Stimulated activated CD4-positive, alpha-beta T cell treated with anti-CD3 and anti-CD28 coated beads, Interleukin-4, amount 100 ng/mL, for 1 hour (primary cell): ENCODE measurements at regions not wholly inside any gene's neighbourhood (a gene's known extent, or its start where the extent isn't known, plus 50 kb on each side); places are given as distances from the start of the nearest gene placed in this dataset.

ENCODE experiments used
- DNase-seq: peaks from one replicate; pipeline ENCODE4 v3.0.0-alpha.2; 2020

DNA sequence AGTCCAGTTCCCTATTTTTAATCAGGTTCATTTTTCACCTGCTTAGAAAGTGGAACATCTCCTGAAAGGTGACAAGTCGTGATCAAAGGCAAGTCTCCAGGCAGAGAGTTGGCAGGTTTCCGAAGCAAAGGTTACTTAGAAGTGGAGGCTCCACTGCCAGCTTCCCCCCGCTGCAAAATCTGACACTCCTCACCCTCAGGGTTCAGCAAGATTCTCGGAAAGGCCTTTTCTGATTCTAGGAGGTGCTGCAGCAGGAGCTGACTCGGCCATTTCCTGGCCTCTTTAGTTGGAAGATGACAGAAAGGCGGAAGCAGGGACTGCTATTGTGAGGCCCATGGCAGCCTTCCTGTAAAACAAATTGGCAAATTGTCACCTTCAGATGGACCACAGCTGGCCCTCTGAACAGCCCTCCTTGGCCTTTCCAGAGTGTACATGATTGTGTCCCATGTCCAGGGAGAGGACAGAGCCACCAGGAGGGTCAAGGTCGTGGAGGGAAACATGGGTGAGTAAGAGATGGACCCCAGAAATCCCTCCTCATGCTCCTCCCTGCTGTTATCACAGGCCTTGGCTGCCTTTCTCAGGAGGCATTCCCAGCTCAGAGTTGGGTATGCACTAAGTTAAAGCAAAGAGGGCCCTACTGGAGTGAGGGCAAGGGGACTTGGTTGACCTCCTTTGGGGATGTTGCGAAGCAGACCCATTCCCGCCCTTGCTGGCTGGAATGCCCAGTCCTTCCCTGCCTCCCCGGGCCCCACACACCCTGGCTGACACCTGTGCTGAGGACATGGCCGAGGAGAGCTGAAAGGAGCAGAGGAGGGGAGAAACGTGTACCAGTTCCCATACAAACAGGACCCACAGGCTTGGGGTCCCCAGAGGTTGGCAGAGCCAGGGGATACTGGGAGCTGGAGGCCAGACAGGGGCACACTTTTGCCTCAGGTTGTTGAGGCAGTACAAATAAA, 115.5 kb upstream of the IRF2BP2 start:
- peak; percentile 43 for DNase-seq

DNA sequence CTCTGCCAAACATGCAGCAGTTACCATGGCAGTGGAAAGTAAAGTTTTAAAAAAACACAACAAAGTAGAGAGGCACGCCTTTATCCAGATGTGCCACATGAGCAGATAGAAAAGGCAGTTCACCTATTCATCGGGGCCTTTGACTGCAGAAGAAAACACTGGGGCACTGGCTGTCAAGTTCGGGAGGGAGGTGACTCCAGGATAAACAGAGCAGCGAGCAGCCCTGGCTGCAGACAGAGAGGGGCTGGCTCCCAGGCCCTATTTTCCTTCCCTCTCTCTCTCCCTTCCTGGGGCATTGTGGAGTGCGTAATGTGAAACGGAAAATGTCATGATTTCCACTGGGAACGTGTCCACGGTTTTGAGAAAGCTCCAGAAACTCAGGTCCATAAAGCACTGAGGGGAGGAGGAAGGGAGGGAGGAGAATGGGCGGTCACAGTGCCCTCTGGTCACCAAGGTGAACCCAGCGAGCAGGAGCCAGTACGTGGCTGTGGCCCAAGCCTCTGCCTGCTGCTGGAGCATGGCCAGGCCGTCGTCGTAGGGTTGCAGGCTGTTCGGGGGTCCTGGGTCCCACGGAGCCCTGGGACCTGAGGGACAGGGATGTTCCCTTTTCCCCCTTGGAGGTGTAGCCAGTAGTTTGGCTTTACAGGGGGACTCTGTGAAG, 114.7 kb upstream of the IRF2BP2 start:
- DNase-seq = no peak

DNA sequence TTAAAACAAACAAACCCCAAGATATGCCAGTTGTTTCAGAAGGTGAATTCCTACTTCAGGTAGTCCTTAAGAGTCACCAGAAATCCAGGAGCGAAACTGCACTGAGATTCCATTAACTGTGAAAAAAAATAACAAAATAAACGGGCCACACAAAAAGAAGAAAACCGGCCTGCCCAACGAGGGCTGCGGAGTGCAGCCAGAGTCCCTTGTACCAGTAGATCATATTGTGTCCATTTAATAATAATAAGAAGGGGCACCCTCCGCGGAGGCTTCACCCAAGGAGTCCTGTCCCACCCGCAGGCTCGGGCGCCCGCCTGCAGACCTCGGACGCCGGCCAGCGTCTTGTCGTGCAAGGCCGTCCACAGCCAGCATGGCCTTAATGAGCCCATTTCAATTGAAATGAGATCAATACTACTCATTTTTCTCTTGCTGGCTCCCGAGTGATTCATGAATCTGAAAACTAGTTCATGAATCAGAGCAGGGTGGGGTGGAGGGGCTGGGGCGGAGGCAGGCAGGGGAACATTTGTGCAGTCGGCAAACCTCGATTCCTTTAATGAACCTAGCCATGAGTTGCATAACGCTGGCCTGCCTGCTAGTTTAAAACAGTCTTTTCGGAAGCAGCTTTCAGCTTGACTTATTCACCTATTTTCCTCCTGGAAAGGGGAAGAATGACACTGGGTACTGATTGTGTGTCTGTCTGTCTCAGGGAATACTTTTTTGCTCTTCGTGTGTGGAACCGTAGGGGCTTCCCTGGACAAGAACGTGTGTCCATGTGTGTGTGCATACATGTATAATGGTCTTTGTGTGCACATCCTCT, 113.1 kb upstream of the IRF2BP2 start:
- DNase-seq = peak; percentile 71

DNA sequence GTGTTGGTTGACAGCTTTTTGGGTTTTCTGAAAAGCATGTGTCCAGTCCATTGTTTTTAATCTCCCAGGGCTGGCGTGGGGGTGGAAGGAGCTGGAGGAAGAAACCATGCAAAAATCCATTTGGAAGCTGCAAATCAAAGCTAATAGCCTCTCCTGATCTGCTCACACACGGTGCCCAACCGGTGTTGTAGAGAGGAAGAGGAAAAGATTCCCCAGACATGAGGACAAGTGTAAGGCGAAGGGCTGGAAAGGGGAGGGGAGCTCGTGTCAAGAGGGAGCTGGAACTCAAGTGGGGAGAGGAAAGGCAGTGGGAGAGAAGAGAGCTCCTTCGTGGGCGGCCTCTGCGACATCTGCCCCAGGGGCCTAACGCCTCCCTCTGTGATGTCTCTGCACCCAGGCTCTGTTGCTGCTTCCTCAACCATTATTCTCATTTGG, 112.3 kb upstream of the IRF2BP2 start:
- no peak for DNase-seq

DNA sequence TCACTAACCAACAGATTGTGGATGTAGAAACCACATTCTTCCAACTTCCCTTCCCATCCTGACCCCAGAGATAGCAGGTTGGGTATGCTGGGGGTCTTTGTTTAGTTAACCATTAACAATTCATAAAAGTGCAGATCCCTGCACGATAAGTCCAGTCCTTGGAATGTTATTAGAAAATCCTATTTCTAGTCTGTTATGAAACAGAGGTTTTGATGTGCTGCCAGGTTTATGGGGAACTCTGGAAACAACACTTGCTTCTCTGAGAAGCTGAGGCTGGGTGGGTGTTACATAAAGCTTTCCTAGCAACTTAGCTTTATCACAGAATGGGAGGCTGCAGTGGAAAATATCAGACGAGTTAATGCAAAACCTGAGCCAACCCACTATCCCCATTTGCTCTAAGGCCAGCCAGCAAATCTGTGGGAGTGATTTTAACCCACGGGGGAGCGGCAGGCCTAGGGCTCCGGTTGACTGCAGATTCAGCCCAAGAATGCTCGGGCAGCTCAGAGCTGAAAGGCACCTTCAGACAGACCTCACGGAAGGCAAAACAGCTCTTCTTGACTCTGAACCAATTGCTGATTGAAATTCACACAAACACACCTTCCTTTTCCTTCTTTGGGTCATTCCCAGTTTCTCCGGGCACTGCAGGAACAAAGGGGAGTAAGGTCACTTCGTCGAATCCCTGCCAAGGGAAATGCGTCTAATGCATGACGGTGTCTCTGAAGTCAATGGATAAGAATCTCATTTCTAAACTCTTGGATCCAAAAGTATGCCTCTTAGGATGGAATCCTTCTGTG, 111.7 kb upstream of the IRF2BP2 start:
- no peak for DNase-seq

DNA sequence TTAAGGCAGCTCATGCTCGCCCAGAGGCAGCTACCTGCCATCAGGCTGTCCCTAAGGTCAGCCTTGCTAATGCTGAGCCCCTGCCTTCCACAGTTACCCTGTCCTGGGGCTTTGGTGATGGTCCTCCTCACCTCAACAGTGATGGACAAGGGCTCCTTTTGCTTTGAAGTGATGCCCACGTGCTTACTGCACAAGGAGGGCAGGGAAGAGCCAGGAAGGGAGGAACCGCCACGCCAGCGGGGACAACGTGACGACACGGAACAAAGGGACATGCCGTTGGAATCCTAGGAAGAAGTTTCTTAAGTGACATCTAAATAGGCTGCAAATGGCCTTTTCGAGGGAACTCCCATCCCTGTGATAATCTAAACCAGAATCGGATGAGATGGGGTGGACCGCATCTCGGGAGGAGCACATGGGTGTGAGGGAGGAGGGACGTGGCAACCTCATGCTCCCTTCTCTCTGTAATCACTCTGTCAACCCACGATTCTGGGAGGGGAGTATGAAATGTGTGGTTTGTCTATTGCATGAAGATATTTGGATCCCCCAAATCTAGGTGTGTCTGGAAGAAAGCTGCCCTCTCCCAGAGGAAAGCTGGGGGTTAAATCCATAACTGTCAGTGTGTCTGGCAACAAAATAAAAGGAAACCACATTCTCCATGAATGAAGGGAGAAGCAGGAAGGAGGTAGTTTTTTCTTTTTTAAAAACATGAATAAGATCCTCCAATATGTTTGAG, 110.9 kb upstream of the IRF2BP2 start:
- DNase-seq = no peak

DNA sequence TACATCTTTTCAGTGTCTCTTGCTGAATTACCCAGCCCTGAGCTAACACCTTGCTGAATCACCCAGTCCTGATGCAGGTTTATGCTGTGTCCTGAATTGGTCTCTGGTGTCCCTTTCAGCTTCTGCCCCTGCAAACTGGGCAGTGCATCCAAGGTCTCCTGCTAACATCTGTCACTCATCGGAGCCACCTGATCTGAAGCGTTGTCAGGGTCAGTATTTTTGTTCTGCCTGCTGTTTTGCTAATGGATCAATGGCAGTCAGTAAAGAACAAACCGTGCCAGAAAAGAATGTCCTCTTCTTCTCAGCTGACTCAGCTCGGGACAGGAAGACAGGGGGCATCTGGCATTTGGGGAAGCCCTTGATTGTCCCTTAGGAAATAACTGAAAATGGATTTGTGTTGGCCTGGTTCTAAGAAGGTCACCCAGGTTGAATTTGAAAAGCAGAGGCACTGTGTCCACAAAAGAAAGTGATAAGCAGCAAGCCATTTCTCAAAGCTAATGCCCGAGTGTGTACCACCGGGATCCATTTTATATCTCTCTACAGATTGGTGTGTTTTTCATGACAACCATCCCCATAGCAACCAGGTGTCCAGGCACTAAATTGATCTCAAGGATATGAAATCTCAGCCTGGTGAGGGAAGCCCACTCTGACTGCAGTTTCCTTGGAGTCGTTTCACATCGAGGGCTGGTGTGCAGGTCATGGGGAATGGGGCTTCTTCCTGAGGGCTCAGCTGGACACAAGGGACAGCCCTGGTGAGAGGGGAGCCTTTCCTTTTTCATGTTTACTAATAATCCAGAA, 109.7 kb upstream of the IRF2BP2 start:
- DNase-seq = no peak

DNA sequence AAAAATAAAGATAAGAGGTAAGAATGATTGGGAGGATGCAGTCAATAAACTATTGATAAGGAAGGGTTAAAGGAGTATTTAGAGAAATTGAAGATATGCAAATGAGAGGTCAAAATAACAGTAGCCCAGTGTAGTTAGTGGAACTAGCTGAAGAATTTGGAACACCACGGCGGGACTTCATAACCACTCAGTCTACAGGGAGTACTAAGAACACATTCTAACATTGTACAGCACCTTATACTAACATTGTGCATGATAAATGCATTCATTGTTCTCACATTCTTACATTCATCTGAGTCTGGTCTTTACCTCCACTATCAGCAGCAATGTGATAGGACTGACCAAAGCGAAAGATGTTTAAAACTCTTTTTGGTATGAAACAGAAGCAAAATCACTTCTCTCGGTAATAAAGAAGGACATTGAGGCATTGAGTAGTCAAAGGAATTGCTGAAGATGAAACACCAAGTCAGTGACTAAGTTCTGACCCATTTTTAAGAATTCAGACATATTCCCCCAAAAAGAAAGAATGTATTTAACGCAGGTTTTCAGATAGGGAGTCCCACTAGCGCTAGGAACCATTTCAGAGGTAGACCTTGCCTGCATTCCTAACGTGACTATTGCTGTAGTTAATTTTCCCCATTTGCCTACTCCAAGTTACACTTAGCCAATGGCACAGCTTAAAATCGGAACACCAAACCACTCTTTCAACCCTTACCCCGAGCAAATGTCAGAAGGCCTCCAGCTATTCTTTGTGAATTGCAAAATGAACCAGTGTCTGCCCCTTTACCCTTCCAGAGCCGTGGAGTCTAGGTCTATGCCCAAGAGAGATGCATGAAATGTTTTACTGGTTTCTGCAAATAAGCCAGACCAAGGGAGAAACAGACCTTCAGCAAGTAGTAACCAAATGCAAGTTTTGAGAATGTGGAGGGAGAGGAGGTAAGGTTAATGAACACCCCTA, 108.8 kb upstream of the IRF2BP2 start:
- no peak for DNase-seq

DNA sequence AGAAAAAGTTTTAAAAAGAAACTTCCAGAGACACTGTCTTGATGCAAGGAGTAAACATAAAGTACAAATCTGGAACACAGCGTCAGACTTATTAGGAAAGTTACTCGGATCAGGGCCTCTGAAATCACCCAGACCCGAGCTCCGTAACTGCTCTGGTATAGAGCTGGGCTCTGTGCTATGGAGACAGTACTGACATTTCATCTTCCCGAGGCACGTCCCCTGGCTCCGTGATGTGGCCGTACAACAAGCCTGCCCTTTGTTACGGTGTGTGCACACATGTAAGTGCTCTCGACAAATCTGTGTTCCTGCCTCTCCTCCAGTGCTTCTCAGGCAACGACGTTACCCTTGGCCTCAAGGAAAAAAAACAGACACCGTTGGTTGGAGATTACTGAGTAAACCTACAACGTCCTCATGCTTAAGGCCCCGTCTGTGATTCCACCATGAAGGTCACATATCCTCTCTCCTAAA, 107.0 kb upstream of the IRF2BP2 start:
- no peak for DNase-seq

DNA sequence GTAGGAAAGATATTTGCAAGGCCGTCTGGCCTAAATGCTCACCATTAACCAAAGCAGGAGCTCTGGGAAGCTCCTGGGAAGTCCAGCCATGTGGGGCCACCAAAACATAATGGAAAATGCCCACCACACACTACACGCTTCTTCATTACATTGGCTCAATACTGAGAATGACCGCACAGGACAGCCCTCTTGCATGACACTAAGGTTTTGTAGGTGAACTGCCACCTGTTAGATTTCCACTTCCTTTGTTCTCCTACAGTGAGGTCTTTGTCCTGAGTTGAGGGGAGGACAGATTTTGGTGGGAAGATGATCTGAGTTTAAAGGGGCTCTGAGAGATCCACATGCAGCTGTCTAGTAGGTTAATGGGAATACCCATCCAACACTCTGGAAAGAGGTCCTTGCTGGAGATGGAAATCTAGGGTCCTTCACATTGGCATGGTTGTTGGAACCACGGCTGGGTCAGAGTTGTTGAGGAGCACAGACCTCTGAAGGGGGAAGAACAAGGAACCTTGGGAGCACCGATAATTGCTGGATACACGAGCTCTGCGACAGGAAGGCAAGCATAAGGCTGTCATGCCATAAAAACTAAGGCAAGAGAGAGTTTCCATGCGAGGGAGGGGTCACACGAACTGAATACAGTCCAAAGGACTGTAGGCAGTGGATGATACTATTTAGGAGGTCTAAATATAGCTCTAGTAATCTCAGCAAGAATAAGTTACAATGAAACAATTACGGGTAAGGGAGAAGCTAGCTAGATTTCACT, 105.5 kb upstream of the IRF2BP2 start:
- DNase-seq = no peak

DNA sequence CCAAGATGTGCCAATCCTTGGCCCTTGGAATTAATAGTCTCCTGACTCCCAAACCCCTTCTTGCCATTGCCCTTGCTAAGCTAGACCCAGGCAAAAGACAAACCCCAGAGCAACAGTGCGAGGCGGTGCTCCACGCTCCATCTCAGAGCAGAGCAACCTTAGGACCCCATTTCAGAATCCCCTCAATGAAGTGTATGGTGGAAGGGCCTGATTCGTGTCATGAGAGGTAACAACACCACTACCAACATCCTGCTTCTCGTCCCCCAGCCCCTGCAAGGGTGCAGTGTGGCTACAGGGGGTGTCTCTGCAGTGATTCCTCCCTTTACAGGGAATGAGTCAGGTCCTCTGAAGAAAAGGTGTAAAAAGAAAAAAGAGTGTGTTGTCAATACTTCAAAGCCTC, 103.9 kb upstream of the IRF2BP2 start:
- DNase-seq = no peak

DNA sequence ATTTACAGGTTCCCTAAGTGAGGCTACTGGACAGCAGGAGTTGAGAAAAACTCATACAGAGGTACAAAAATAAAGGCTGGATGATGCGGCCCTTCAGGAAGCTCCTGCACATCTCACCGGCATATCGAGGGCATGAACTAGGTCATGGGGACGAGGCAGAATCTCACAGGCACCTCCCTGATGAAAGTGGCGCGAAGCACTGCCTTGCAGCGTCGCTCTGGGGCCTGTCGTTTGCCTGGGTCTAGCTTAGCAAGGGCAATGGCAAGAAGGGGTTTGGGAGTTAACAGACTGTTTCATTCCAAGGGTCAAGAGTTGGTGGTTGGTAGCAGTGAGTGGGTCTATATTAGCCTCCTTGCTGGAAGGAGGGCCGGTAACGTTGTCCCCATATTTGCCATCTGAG, 103.5 kb upstream of the IRF2BP2 start:
- no peak for DNase-seq

DNA sequence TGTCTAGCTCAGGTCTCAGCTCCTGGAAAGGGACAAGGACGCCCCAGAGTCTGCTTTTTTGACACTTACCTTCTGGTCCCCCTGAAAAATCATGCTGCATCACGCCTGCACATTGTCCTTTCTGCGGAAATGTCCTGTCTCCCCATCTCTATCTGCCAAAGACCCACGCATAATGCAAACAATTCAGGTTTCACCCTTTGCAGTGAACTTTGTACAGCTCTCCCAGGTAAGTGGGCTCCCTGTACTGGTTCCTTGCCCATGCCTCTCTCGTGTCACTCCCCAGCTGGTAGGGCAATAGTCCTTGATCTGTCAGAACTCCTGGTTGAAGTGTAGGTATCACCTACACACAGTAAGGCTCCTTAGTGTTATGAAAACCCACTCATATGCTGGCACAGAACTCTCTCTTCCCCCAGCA, 102.9 kb upstream of the IRF2BP2 start:
- DNase-seq = no peak

DNA sequence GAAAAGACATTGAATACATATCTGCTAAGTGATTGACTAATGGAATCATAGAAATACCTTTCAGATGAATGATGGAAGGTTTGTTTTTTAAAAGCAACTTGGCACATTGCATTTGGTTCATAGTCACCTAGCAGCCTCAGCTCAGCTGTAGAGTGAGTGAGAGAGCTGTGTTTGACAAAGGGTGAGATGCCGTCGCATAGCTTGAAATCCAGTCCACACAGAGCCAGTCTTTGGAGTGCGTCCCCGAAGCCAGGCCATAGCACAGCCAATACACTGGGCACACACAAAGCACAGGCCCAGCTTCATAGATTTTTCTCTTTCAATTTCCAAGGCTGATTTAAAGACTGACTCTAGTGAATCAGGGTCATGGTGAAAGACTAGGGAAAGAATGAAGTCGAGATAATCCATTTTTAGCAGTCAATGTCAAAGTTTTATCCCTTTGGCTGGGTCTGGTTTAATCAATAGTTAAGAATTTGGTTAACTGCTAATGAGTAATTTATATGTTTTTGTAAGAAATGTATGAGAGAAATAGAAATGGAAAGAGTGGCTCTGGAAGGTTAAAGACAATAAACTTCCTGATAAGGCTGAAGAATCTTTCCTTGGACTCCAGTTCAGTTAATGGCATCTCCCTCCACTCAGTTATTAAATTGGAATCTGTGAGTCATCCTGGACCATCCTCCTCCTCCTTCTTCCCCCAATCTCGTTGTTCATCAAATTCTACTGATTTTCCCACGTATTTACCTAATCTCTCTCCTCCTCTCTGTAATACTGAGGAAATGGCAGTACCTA, 101.2 kb upstream of the IRF2BP2 start:
- DNase-seq = no peak

DNA sequence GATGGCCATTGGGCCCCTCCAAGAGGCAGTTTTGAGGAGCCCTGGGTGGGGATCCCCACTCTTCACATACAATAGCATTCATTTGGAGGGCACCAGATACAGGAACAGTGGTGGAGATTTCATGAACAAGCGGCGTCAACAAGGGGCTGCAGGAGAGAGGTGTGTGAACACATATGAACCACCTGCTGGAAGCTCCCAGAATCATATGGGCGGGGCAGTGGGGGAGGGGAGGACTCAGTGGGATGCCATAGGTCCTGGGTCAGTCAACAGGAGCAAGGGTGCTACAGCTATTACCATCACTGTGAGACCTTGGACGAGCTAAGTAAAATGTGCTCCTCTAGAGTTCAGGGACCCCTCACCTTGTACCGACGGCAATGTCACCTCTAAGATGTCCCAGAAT, 100.4 kb upstream of the IRF2BP2 start:
- no peak for DNase-seq

DNA sequence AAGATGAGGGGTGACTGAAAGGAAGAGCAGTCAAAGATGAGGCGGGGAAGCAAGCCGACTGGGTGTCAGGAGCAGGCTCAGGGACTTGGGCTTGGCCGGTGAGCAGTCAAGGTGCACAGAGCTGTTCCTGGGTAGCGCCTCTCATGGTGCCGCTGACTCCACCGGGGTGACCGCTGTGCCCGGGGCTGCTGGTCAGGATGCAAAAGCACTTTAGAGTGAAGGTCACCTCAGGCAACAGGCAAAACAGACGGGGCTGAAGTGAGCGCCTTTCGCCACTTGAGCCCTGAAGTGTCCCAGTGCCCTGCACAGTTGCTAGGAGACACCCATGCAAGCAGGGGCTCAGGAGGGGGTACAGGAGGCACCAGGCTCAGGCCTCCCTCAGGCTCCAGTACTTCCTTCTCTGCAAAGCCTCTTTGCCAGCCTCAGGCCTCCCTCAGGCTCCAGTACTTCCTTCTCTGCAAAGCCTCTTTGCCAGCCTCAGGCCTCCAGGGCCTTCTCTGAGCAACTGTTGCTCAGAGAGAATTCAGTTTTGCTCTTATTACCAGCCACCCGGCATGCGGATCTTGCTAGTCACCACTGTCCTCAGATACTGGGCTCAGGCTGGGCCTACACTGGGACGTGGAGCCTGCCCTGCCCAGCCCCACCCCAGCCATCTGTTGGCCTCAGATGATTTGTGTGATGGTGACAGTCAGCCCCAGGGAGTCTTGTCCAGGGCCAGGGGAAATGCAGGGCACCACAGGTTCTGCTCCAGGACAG, 99.7 kb upstream of the IRF2BP2 start:
- no peak for DNase-seq
